Fibroblast of lung (primary cell): ENCODE measurements at regions not wholly inside any gene's neighbourhood (a gene's known extent, or its start where the extent isn't known, plus 50 kb on each side); places are given as distances from the start of the nearest gene placed in this dataset.
"Not testable (repeated sequence)": the region's sequence is repeated elsewhere in the genome, so short reads cannot be mapped to it uniquely, and the experiment has no call there.

Source experiments
- DNase-seq, 2 donors: peaks; one replicate each; pipeline versions ENCODE4 v3.0.0 to v3.0.0-alpha.2; 2010; ENCODE audit warnings: low read depth in 2 of 2
- H2AFZ ChIP-seq: 2 replicates; pipeline ENCODE4 v1.5.1; 2012; ENCODE audit warnings: low read length, control low read depth, inconsistent platforms
- H3K27ac ChIP-seq: 2 replicates; pipeline ENCODE4 v1.5.1; 2011; ENCODE audit warnings: low read length, control low read depth; ENCODE audit not compliant: insufficient read depth
- H3K27me3 ChIP-seq: 2 replicates; pipeline ENCODE4 v1.5.1; 2011; ENCODE audit warnings: mild to moderate bottlenecking, low read length; ENCODE audit not compliant: control insufficient read depth, insufficient read depth
- H3K36me3 ChIP-seq: 2 replicates; pipeline ENCODE4 v1.5.1; 2011; ENCODE audit warnings: low read length; ENCODE audit not compliant: control insufficient read depth, insufficient read depth
- H3K4me1 ChIP-seq: 2 replicates; pipeline ENCODE4 v1.5.1; 2011; ENCODE audit warnings: low read length; ENCODE audit not compliant: control insufficient read depth, insufficient read depth; ENCODE audit errors: extremely low read depth
- H3K4me2 ChIP-seq: 2 replicates; pipeline ENCODE4 v1.5.1; 2011; ENCODE audit warnings: low read length, control low read depth; ENCODE audit not compliant: insufficient read depth; ENCODE audit errors: extremely low read depth
- H3K4me3 ChIP-seq, 4 experiments: fragments of 200-600 bp in 1 of 4; sonication (generic) in 1 of 4; replicated peaks in 1 of 4; 2 replicates each; pipeline ENCODE4 v1.5.1; 2011 to 2016; ENCODE audit warnings: low read length in 4 of 4, low read depth in 3 of 4, mild to moderate bottlenecking in 3 of 4, control low read depth in 2 of 4, inconsistent platforms in 1 of 4, mixed read lengths in 1 of 4; ENCODE audit not compliant: insufficient read depth in 1 of 4; ENCODE audit errors: control extremely low read depth in 1 of 4
- H3K79me2 ChIP-seq: 2 replicates; pipeline ENCODE4 v1.5.1; 2012; ENCODE audit warnings: mild to moderate bottlenecking, low read length, inconsistent platforms; ENCODE audit not compliant: control insufficient read depth, insufficient read depth
- H3K9ac ChIP-seq: 2 replicates; pipeline ENCODE4 v1.5.1; 2011; ENCODE audit warnings: mild to moderate bottlenecking, low read length, control low read depth; ENCODE audit not compliant: insufficient read depth
- H3K9me3 ChIP-seq: 2 replicates; pipeline ENCODE4 v1.5.1; 2012; ENCODE audit warnings: low read depth, low read length; ENCODE audit not compliant: control insufficient read depth, insufficient read depth
- H4K20me1 ChIP-seq: 2 replicates; pipeline ENCODE4 v1.5.1; 2011; ENCODE audit warnings: low read length; ENCODE audit not compliant: control insufficient read depth, insufficient read depth; ENCODE audit errors: extremely low read depth

DNA sequence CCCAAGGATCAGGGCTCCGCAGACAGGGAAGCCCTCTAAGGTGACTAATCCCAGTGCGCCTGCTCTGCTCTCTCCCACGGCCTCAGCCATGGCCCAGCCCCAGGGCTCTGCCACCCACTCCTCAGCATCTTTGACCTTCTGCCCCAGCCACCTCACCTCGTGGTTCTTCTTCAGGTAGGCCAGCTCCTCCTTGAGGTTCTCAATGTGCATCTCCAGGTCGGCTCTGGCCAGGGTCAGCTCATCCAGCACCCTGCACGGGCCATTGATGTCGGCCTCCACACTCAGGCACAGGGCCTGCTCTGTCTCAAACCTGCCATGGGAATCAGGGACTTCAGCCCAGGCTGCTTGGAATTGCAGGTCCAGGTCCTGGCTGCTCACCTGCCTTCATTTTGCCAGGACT is 128.4 kb downstream of the TNFRSF13B start:
- not testable (repeated sequence) for H4K20me1 ChIP-seq, H3K4me1 ChIP-seq, H3K9ac ChIP-seq, H3K4me3 ChIP-seq, H3K9me3 ChIP-seq, DNase-seq, H3K27ac ChIP-seq, H3K27me3 ChIP-seq, H3K79me2 ChIP-seq, H3K36me3 ChIP-seq, H2AFZ ChIP-seq, H3K4me2 ChIP-seq

DNA sequence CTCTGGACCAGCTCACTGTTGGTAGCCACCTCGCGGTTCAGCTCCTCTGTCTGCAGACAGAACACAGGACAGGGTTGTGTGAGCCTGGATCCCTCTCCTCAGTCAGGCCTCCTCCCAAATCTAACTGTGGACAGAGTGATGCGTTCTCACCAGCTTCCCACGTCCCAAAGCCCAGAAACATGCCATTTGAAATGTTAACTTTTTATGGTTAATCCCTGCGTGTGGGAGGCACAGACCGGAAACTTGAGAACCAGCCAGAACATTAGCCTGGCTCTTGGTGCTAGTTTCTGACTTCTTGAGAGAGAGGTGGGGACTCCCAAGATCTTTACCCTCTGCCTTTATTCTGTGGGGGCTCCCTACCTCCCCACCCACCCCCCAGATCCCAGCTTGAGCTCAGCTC is 129.6 kb downstream of the TNFRSF13B start:
- not testable (repeated sequence) for H3K4me1 ChIP-seq, H4K20me1 ChIP-seq, H3K27ac ChIP-seq, H3K9me3 ChIP-seq, H3K4me3 ChIP-seq, H3K27me3 ChIP-seq, DNase-seq, H3K9ac ChIP-seq, H2AFZ ChIP-seq, H3K79me2 ChIP-seq, H3K4me2 ChIP-seq, H3K36me3 ChIP-seq

GRCh38 chr17:16841896-16842295 is 130.0 kb downstream of the TNFRSF13B start:
- not testable (repeated sequence) for H3K4me3 ChIP-seq, H3K27me3 ChIP-seq, H3K27ac ChIP-seq, H3K4me2 ChIP-seq, DNase-seq, H3K9me3 ChIP-seq, H3K36me3 ChIP-seq, H3K4me1 ChIP-seq, H3K79me2 ChIP-seq, H3K9ac ChIP-seq, H2AFZ ChIP-seq, H4K20me1 ChIP-seq

DNA sequence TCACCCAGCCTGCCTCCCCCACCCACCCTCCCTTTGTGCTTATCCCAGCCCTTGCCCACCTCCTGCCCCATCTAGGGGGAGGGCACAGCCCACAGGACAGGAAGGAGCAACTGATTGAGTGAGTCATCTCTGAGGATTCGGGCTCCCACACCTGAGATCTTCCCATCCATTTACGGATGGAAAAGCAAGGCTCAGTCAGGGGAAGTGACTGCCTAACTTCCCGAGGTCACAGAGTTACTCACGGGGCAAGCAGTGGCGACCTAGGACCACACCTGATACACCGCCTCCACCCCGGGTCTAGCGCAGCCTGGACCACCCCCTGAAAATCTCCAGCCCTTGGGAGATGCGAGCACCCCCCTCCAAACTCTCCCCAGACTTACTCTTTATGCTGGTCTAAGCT is 131.7 kb downstream of the TNFRSF13B start:
- not testable (repeated sequence) for H3K27ac ChIP-seq, H3K9me3 ChIP-seq, H4K20me1 ChIP-seq, H3K79me2 ChIP-seq, H3K36me3 ChIP-seq, H3K4me1 ChIP-seq, DNase-seq, H2AFZ ChIP-seq, H3K9ac ChIP-seq, H3K27me3 ChIP-seq, H3K4me2 ChIP-seq, H3K4me3 ChIP-seq

DNA sequence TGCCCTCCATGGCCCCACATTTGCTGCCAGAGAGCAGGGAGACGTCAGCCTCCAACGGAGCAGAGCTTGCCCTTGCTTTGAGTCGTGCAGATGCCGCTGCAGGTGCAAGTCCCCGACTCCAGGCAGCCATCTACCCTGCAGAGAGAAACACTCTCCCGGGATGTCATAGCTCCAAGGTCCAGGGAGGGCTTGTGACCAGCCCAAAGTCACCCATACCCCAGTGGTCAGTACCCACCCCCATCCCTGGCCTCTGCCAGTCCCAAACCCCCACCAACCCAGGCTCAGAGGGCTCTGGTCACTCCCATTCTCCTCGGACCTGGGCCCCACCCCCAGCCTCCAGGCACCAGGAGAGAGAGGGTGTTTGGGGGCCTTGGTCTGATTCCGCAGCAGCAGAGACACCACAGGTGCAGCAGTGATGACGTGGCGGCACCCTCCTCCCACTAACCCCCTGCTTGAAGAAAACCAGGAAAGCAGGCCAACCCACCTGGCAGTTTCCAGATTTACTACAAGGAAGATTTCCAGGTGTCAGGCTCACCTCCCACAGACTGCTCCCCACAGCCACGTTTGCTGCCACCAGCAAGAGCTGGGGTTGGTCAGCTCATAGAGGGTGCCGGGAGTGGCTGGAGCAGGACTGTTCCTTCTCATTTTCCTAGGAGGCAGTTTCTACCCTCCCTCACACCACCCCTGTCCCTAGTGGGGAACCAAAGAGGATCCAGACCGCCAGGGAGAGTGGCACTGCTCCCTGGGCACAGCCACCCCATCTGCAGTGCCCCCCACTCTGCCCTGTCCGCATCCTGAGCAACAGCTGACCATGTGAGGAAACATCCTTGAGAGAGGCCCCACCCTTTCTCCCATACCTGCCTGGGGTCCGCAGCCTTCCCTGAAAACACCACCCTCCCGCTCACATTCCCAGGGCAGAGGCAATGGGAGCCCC is 132.4 kb downstream of the TNFRSF13B start:
- H3K36me3 ChIP-seq, H3K9ac ChIP-seq, H2AFZ ChIP-seq, H3K4me3 ChIP-seq, H3K27me3 ChIP-seq, H3K4me2 ChIP-seq, H4K20me1 ChIP-seq, H3K9me3 ChIP-seq, H3K4me1 ChIP-seq, H3K79me2 ChIP-seq, H3K27ac ChIP-seq, DNase-seq: not testable (repeated sequence)

- not testable (repeated sequence) for H3K4me3 ChIP-seq, H3K4me2 ChIP-seq, H3K36me3 ChIP-seq, H3K9me3 ChIP-seq, H3K27me3 ChIP-seq, H3K9ac ChIP-seq, H3K4me1 ChIP-seq, H3K27ac ChIP-seq, DNase-seq, H4K20me1 ChIP-seq, H2AFZ ChIP-seq, H3K79me2 ChIP-seq
Measured at GRCh38 chr17:16838795-16839194, 133.1 kb downstream of the TNFRSF13B start.

- H3K27me3 ChIP-seq, DNase-seq, H3K4me1 ChIP-seq, H3K4me3 ChIP-seq, H3K4me2 ChIP-seq, H3K27ac ChIP-seq, H3K36me3 ChIP-seq, H4K20me1 ChIP-seq, H3K9me3 ChIP-seq, H3K9ac ChIP-seq, H2AFZ ChIP-seq, H3K79me2 ChIP-seq: not testable (repeated sequence)
Measured at GRCh38 chr17:16838287-16838686, 133.6 kb downstream of the TNFRSF13B start.
